ENCODE measurements at regions not wholly inside any gene's neighbourhood (a gene's known extent, or its start where the extent isn't known, plus 50 kb on each side); places are given as distances from the start of the nearest gene placed in this dataset.

DNA sequence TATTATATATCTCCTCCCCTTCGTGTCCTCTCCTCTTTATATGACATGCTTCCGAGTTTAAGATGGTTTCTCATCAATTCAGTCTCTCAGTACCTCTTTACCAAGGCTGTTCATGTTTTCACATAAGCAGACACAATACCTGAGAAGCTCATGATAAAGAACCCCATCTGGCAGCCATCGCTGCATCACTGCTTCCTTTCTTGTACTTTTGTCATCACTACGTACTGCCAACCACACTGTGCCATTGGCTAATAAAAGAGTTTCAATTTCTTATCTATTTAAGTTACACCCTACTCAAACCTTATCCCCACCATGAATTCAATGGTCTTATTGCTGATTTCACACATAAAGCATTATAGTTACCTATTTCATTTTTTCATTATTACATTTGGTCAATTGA is 484.7 kb upstream of the CNTN4 start:
- TF ChIP-seq CTCF (IDR thresholded peaks at IDR 0.05) (no peak), POLR2A (IDR thresholded peaks at IDR 0.05) (no peak), POLR2AphosphoS5 (IDR thresholded peaks at IDR 0.05) (no peak)
